Breast epithelium (tissue), 3 donors: ENCODE measurements at regions not wholly inside any gene's neighbourhood (a gene's known extent, or its start where the extent isn't known, plus 50 kb on each side); places are given as distances from the start of the nearest gene placed in this dataset.

Experiments
- CTCF ChIP-seq, 3 donors: fragments of 450-650 bp; IDR thresholded peaks; one replicate each; pipeline ENCODE4 v1.5.1; 2016 to 2017; ENCODE audit warnings: antibody characterized with exemption in 3 of 3, mild to moderate bottlenecking in 3 of 3, moderate library complexity in 3 of 3
- POLR2A ChIP-seq: fragments of 450-650 bp; IDR thresholded peaks from one replicate; pipeline ENCODE4 v1.6.1; 2016; ENCODE audit warnings: antibody characterized with exemption, mild to moderate bottlenecking, moderate library complexity

GRCh38 chr2:3059141-3059925 is 318.3 kb downstream of the EIPR1 start:
- TF ChIP-seq CTCF (IDR thresholded peaks at IDR 0.05) = no peak
- no peak for TF ChIP-seq POLR2A
